GM21381 (cell line): ENCODE measurements at regions not wholly inside any gene's neighbourhood (a gene's known extent, or its start where the extent isn't known, plus 50 kb on each side); places are given as distances from the start of the nearest gene placed in this dataset.
"Not testable (repeated sequence)": the region's sequence is repeated elsewhere in the genome, so short reads cannot be mapped to it uniquely, and the experiment has no call there.

ENCODE experiments used
- ATAC-seq: cut with Tn5 transposase; IDR thresholded peaks from one replicate; pipeline ENCODE4 v1.9.1; 2021; ENCODE audit warnings: mild to moderate bottlenecking, moderate library complexity; ENCODE audit not compliant: unreplicated experiment

DNA sequence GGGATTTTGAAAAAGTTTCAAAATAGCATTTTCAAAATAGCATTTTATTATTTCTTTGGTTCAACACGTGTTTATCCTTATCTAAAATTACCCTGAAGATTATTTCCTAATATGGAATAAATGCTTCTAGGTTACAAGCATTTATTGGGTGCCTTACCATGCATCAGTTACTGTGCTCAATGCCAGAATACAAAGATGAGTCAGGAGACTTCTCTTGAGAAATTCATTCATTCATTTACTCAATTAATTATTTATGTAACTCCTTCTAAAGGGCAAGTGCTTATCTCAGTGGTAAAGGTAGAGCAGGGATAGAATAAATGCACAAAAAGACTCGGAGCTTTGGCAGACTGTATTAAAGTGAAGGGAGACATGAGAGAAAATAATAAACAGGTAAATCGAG, 150.1 kb upstream of the PDE7B start:
- no peak for ATAC-seq

DNA sequence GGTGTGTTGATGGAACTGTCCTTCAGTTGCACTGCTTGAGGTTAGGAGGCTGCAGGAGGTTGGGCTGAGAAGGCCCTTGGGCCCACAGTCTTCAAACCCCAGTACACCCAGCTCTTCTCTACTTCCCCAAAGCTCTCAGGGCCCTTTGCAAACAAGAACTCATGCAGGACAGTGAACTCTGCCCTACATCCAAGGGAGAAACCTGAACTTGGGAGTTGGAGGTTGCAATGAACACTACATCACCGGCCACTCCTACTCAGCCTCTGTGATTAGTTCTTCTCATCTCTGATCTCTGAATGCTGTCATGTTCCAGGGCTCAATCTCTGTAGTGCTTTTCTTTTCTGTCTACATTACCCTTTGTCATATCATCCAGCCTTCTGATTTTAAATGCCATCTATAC, 148.5 kb upstream of the PDE7B start:
- no peak for ATAC-seq

DNA sequence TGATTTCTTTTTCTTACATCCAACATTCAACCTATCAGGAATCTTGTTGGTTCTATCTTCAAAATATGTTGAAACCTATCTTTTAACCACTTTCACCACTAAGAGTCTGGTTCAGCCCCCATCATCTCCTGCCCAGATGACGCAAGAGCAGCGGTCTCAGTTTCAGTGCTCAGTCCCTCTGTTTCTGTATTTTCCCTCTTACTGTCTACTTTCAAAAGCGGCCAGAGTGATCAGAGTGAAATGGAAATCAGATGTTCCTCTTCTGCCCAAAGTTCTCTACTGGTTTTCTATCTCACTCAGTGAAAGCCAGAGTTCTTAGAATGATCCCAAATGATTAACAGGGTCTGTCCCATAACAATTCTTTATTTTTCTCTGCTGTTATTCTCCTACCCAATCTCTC, 147.9 kb upstream of the PDE7B start:
- peak; percentile 94 for ATAC-seq

DNA sequence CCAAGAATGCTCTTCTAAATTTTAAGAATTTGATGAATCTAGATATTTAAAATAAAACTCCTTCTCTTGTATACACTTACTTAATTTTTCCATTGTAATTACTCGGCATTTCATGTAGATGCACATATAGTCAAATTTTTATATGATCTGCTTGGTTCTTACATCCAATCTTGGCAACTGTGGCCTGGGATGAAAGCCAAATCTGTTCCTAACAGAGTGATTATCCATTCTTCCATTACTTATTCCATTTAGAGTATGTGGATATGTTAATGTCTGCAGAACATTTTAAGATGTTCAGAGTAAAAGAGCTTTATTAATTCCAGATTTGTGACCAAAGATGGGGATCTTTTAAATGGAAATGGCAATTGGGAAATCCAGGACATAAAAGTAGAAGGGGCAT, 144.1 kb upstream of the PDE7B start:
- ATAC-seq, result no peak

DNA sequence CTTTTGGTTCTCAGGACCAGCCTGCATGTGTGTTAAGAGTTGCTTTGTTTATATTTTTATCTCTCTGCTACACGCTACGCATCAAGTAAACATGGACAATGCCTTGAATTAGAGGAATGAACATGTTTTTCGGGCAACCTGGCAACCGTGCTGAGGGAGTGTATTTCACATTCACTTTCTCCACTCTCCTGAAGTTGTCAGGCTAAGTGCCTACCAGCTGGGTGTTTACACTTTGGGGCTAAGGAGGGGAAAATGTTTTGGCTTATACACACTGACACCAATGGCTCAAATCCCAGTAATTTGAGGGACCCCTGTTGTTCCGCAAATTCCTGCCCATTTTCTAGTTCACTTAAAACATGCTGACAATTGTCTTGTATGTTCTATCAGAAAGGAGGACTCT, 141.5 kb upstream of the PDE7B start:
- no peak for ATAC-seq

DNA sequence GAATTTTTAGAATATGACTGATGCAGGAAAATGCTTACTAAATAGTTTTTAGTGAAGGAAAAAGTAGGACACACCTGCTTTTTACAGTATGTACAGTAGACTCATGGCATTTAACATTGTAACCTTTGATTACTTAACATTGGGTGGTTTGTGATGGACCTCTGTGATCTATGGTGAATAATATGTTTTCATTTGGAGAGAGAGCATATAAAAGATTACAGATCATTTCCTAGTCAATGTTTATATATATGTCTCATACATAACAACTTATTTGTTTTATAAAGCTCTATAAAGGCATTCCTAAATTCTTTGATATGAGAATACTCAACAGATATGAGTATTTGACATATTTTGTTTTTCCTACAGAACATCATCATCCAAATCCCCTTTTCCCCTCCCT, 129.3 kb upstream of the PDE7B start:
- ATAC-seq, result no peak

DNA sequence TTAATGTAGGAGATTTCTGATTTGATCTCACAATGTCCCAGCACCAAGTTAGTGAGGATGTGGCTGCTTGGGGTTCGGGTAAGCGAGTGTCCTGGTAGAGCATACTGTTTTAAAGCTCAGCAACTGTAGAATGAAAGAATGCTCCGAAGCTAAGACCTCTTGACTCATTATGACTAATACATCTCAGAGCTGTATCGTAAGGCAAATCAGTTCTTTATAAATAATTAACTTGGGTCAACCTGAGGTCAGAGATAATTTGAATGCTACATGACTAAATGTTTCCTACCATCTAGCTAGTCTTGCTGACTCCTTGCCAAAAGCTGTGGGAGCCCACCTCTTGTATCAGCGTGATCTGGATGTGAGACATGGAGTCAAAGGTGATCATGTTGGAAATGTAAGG, 128.8 kb upstream of the PDE7B start:
- ATAC-seq, result no peak

DNA sequence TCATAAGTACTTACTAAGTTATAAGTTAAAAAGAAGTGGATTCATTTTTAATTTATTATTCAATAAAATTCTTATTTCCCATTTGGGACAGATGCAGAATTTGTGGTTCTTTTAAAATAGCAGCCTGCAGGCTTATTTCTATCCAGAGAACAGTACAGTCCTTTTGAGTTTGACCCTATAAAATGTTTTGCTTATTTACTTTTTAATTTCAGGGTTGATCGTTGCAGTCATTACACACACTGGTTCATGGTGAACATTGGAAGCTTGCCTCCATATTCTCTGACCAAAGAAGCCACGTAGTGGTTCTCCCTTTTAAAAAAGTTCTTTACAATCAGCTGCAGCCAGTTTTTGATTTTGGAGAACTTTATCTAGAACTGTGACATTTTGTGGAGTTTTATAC, 122.9 kb upstream of the PDE7B start:
- ATAC-seq, result no peak

DNA sequence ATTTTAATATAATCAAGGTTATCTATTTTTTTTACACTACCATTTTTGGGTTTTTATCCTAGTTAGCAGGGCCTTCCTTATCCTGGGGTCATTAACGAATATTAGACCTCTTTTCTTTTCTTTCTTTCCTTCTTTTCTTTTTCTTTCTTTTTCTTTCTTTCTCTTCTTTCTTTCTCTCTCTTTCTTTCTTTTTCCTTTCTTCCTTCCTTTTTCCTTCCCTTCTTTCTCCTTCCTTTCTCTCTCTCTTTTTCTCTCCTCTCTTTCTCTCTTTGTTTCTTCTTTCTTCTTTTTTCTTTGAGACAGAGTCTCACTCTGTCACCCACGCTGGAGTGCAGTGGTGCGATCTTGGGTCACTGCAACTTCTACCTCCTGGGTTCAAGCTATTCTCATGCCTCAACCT, 120.4 kb upstream of the PDE7B start:
- ATAC-seq, result no peak

DNA sequence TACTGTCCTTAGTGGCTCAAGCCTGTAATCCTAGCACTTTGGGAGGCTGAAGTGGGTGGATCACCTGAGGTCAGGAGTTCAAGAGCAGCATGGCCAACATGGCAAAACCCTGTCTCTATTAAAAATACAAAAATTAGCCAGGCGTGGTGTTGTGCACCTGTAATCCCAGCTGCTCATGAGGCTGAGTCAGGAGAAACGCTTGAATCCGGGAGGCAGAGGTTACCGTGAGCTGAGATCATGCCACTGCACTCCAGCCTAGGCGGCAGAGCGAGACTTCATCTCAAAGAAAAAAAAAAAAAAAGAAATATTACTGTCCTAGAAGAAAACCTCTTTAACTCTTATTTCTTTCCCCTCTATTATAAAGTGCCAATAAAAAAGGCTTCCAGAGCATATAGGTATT, 115.2 kb upstream of the PDE7B start:
- not testable (repeated sequence) for ATAC-seq

DNA sequence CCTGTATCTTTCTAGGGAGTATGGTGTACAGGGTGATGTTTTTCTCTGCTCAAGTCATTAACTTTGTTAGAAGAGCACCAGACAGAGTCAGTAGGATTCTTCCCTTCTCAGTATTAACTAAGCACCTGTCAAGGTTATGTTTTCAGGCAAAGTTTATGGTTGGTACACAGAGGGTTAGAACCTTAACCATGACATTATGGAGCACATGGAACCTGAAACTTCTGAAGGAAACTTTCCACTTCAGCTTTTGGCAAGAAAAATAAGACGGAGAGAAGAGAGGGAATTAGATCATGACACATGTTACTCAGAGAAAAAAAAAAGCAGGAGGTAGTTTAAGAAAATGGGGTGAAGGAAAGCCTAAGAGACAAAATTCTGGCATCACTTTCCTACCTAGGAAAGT, 112.9 kb upstream of the PDE7B start:
- no peak for ATAC-seq

DNA sequence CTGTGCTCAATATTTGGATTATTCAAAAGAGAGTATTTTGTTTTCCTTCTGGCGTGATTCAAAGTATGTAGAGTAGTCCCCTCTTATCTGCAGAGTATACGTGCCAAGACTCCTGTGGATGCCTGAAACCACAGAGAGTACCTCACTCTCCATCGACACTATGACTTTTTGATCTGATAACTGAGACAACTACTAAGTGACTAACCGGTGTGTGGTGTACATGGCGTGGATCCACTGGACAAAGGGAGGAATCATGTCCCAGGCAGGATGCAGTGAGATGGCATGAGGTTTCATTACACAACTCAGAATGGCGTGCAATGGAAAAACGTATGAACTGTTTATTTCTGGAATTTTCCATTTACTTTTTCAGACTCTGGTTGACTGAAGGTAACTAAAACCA, 112.2 kb upstream of the PDE7B start:
- no peak for ATAC-seq

DNA sequence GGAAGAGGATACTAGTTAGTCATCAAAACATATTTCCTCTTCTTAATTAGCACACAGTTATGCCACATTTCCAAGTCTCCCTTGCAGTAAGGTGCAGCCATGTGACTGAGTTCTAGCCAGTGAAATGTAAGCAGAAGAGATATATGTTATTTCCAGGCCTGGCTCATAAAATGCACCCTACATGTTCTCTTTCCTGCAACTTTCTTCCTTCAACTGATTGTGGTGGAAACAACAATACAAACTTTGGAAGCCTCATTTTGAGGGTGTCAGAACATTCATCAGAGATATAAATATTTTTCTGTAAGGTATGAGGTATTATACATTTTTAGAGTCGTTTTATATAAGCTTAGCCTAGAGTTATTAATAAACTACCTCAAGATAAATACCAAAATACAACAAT, 110.9 kb upstream of the PDE7B start:
- ATAC-seq, result no peak

DNA sequence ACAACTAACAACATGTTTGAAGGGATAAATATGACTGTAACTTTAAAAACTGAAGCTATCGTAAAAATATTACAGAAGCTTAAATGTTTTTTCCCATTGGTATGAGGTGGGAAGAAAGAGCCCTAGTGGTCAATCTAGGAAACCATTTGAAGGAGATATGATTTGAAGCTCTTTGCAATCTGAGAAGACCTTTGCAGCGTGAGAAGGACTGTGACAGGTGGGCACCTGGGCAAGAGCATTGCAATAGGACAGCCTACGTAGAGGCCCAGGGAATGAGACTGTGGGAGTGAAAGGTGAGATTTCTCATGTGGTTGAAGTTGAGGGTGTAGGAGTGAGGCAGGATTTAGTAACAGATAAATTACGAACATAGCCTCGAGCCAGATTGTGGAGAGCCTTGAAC, 108.0 kb upstream of the PDE7B start:
- no peak for ATAC-seq

DNA sequence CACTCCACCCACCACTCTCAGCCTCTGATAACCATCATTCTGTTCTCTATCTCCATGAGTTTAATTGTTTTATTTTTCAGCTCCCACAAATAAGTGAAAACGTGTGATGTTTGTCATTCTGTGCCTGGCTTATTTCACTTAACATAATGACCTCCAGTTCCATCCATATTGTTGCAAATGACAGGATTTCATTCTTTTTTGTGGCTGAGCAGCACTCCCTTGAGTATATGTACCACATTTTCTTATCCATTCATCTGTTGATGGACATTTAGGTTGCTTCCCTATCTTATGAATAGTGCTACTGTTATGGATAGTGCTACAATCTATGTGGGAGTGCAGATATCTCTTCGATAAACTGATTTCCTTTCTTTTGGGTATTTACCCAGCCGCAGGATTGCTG, 103.3 kb upstream of the PDE7B start:
- no peak for ATAC-seq

DNA sequence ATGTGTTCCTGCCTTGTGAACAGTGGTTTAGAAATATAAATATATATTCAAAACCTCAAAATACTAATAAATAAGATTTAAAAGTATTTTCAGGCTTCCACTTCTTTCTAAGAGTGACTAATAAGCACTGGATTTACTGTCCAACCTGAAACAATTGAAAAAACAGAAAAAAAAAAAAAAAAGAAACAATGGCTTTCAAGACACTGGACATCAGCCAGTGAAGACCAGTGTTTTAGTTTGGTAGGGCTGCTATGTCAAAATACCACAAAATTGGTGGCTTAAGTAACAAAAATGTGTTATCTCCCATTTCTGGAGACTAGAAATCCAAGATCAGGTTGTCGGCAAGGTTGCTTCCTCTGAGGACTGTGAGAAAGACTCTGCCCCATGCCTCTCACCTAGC, 101.4 kb upstream of the PDE7B start:
- ATAC-seq, result no peak

DNA sequence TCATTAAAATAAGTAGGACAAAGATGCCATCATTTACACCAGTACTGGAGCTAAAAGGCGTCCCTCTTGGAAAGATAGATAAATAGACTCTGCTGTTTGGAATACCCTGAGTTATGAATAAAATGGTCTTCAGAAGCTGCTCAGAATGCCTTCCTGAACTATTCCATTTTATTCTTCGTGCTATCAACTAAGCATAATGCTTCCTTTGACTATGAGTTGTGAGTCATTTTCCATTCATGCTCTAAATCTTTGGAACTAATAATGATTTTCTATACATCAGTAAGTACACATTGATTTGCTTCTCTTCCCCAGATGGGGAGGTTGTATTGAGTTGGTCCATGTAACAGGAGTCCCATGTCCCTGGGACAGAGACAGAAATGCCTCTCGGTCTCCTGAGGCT, 98.3 kb upstream of the PDE7B start:
- no peak for ATAC-seq

DNA sequence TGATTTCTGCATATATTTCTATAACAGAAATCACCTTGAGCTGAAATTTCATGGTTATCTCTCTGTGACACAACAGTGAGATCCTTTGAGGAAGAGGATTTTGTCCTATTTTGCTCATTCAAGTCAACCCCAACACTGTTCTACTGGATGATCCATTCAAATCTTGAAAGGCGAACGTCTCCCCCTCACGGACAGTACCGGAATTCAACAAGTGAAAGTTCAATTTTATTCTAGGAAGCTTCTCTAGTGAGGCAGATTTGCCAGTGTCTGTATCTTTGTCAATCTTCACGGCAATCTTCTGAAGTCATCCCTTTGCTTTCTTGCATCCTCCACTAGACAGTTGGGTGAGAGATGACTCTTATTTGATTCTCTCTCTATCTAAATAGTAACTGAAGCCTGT, 91.7 kb upstream of the PDE7B start:
- no peak for ATAC-seq

DNA sequence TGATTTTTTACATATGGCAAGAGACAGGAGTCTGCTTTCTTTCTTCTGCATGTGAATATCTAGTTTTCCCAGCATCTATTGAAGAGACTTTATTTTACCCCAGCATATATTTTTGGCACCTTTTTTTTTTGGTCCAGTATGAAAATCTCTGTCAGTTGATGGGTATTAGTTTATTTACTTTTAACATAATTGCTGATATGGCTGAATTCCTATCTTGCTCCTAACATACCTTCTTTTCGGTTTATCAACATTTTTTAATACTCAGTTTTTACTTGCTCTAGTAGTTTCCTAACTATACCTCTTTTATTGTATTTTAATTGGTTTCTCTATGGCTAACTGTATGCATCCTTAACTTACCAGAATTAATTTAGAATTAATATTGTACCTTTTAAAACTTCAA, 77.5 kb upstream of the PDE7B start:
- no peak for ATAC-seq

DNA sequence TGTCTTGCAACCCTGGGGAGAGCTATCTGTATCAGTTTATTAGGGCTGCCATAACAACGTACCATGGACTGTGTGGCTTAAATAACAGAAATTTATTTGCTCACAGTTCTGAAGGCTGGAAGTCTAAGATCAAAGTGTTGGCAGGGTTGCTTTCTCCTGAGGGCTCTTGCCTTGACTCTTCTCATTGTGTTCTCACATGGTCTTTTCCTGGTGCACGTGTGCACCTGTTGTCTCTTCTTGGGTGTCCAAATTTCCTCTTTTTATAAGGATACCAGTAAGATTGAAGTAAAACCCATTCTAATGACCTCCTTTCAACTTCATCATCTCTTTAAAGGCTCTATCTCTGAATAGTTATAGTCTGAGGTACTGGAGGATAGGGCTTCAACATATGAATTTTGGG, 72.3 kb upstream of the PDE7B start:
- ATAC-seq, result no peak

DNA sequence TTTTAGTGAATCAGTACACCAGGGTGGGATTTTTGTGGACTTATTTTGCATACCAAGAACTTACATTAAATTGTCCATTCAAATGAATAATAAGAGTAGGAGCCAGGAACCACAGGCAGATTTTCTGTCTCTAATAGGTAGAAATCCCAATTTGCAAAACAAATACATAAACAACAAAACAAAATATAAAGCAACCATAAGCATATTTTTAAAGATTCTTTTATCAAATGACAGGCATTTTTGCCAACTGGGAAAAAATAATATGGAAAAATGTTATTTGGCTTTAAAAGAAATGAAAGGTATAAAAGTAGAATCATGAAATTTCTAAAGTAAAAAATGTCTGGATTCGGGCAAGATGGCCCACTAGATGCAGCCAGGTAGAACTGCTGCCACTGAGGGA, 71.2 kb upstream of the PDE7B start:
- no peak for ATAC-seq

DNA sequence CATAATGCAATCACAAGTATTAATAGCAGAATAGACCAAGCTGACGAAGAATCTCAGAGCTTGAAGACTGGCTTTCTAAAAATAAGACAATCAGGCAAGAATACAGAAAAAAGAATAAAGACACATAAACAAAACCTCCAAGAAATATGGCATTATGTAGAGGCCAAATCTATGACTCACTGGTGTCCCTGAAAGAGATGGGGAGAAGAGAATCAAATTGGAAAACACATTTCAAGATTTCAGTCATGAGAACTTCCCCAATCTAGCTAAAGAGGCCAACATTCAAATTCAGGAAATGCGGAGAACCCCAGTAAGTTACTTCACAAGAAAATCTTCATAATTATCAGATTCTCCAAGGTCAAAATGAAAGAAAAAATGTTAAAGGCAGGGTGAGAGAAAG, 69.0 kb upstream of the PDE7B start:
- no peak for ATAC-seq

DNA sequence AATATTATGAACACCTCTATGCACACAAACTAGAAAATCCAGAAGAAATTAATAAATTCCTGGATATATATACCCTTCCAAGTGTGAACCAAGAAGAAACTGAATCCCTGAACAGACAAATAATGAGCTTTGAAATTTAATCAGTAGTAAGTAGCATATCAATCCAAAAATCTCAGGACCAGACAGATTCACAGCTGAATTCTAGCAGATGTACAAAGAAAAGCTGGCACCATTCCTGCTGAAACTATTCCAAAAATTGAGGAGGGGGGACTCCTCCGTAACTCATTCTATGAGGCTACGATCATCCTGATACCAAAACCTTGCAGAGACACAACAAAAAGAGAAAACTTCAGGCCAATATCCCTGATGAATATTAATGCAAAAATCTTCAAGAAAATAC, 67.0 kb upstream of the PDE7B start:
- no peak for ATAC-seq

DNA sequence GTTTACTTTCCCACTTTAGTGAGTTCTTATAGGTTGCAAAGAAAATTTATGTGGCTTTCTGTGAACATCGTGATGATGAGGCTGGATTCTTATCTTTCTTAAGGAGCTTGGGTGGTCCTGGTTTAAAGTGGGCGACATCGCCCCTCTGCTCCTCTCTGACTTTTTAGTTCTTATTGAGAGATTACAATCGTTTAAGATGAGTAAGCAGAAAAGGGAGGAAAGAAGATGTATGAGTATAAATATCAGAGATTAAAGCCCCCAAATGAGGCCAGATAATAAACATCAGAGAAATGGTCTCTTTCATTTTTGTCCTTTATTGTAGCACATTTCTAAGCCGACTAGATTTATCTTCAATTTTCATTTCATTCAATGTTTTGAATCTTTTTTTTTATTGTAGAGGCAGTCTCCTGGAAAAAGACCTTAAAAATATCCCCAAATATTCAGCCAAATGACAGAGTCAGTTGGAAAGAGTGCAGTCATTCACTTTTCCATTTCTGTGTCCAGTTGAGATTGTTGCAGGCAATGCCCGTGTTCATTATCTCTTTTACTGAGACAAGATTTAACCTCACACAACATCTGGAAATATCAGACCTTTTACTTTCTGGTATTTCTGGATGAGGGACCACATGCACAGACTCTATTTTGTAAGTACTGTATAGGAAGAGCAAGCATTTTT, 62.0 kb upstream of the PDE7B start:
- no peak for ATAC-seq
